HepG2 (cell line): ENCODE measurements at regions not wholly inside any gene's neighbourhood (a gene's known extent, or its start where the extent isn't known, plus 50 kb on each side); places are given as distances from the start of the nearest gene placed in this dataset.
A peak's percentile ranks its signal among the peaks of the same experiment; 100 is the strongest.

Source experiments
- ATAC-seq: fragments of 200-7000 bp; cut with Tn5 transposase; 3 replicates; pipeline ENCODE4 v1.9.1; 2020; ENCODE audit warnings: mild to moderate bottlenecking, moderate library complexity
- BruUV-seq: library from RNA; stranded (reverse); fragments of 400-500 nt; replicated peaks from 2 replicates; lab custom pipeline; 2021; lab: Mats Ljungman, UMichigan
- CTCF ChIA-PET: fragments of 300-600 bp; formaldehyde crosslinking; extraction: SDS; loops from one replicate; lab custom pipeline; 2021; ENCODE audit warnings: low total read pairs, inconsistent platforms, low intra/inter-chr PET ratio; lab: Yijun Ruan, JAX
- POLR2A ChIA-PET: fragments of 350-600 bp; sonication (Branson Sonifier 250); formaldehyde crosslinking; loops from one replicate; lab custom pipeline; 2020; ENCODE audit warnings: antibody characterized with exemption, inconsistent platforms; lab: Yijun Ruan, JAX
- DNase-seq: peaks from one replicate; pipeline ENCODE4 v3.0.0-alpha.2; 2015; ENCODE audit warnings: low spot score
- FAIRE-seq: peaks from 3 replicates; lab custom pipeline; 2011; peaks lifted over from hg19 to GRCh38; lab: Jason Lieb, UNC
- H2AFZ ChIP-seq: one replicate; pipeline ENCODE4 v1.6.1; 2011; ENCODE audit warnings: low read length, inconsistent platforms
- H3K27ac ChIP-seq: fragments of 300-600 bp; 3 replicates; pipeline ENCODE4 v1.8.0; 2011; ENCODE audit warnings: mixed run types, mild to moderate bottlenecking, mixed read lengths, low read length, inconsistent platforms; ENCODE audit not compliant: insufficient read depth; ENCODE audit errors: extremely low read length
- H3K27me3 ChIP-seq, 2 experiments: fragments of 200-600 bp in 1 of 2; 2 replicates in 1 of 2; 3 replicates in 1 of 2; pipeline versions ENCODE4 v1.6.0 to v1.8.0; 2011; ENCODE audit warnings: low read length in 2 of 2, mild to moderate bottlenecking in 2 of 2, moderate library complexity in 2 of 2, inconsistent platforms in 1 of 2; ENCODE audit not compliant: insufficient read depth in 2 of 2, control insufficient read depth in 1 of 2
- H3K36me3 ChIP-seq, 2 experiments: fragments of 200-600 bp in 1 of 2; replicated peaks in 1 of 2; 2 replicates in 1 of 2; 3 replicates in 1 of 2; pipeline versions ENCODE4 v1.5.1 to v1.8.0; 2011; ENCODE audit warnings: low read length in 2 of 2, inconsistent platforms in 1 of 2; ENCODE audit not compliant: insufficient read depth in 2 of 2, control insufficient read depth in 1 of 2
- H3K4me1 ChIP-seq: 2 replicates; pipeline ENCODE4 v1.5.1; 2012; ENCODE audit warnings: low read length, inconsistent platforms; ENCODE audit not compliant: insufficient read depth
- H3K4me2 ChIP-seq: 2 replicates; pipeline ENCODE4 v1.6.0; 2011; ENCODE audit warnings: low read depth, low read length, inconsistent platforms
- H3K4me3 ChIP-seq, 3 experiments: fragments of 200-600 bp in 1 of 3; sonication (generic), shearing (Covaris generic) in 1 of 3; replicated peaks in 1 of 3; 2 replicates each; pipeline ENCODE4 v1.5.1; 2011 to 2016; ENCODE audit warnings: low read length in 3 of 3, inconsistent platforms in 2 of 3, low read depth in 2 of 3, mild to moderate bottlenecking in 2 of 3, control low read depth in 1 of 3, mixed read lengths in 1 of 3; ENCODE audit not compliant: insufficient read depth in 1 of 3
- H3K79me2 ChIP-seq: one replicate; pipeline ENCODE4 v1.6.1; 2011; ENCODE audit warnings: low read length, inconsistent platforms; ENCODE audit not compliant: insufficient read depth
- H3K9ac ChIP-seq: 2 replicates; pipeline ENCODE4 v1.6.0; 2011; ENCODE audit warnings: mild to moderate bottlenecking, low read depth, low read length, inconsistent platforms; ENCODE audit not compliant: insufficient read depth
- H3K9me3 ChIP-seq: 2 replicates; pipeline ENCODE4 v1.5.1; 2012; ENCODE audit warnings: mild to moderate bottlenecking, low read length
- H4K20me1 ChIP-seq: 2 replicates; pipeline ENCODE4 v1.6.0; 2011; ENCODE audit warnings: inconsistent platforms, mild to moderate bottlenecking, low read length, moderate library complexity; ENCODE audit not compliant: insufficient read depth
- DNMT3B ChIP-seq: conservative IDR thresholded peaks from 2 replicates; pipeline ENCODE4 v1.6.1; 2016; ENCODE audit warnings: missing biosample characterization, control low read depth
- FOXA1 ChIP-seq, 2 experiments: fragments of 450-650 bp in 1 of 2; sonication (generic) in 1 of 2; formaldehyde crosslinking in 1 of 2; IDR thresholded peaks; 2 replicates each; pipeline versions ENCODE4 v1.4.0 to v1.6.1; 2016 to 2020; ENCODE audit warnings: missing genetic modification reagents in 1 of 2
- HDAC1 ChIP-seq: sonication (generic); formaldehyde crosslinking; IDR thresholded peaks from 2 replicates; pipeline ENCODE4 v1.5.1; 2020; ENCODE audit warnings: mild to moderate bottlenecking, missing genetic modification reagents
- HNRNPK ChIP-seq: fragments of 200-400 bp; formaldehyde crosslinking; IDR thresholded peaks from 2 replicates; pipeline ENCODE4 v1.6.1; 2018; ENCODE audit warnings: low read length, low read depth, moderate library complexity, mild to moderate bottlenecking; ENCODE audit not compliant: poor library complexity, severe bottlenecking
- MAFK ChIP-seq, 2 experiments: IDR thresholded peaks in 1 of 2; conservative IDR thresholded peaks in 1 of 2; 2 replicates each; pipeline ENCODE4 v1.6.1; 2011; ENCODE audit warnings: improper control_type of control experiment in 2 of 2, low read length in 2 of 2
- ZFP37 ChIP-seq: sonication (generic); formaldehyde crosslinking; IDR thresholded peaks from 2 replicates; pipeline ENCODE4 v1.4.0; 2020; ENCODE audit warnings: missing genetic modification reagents, borderline replicate concordance
- ZNF367 ChIP-seq: sonication (generic); formaldehyde crosslinking; IDR thresholded peaks from 2 replicates; pipeline ENCODE4 v1.4.0; 2020; ENCODE audit warnings: missing genetic modification reagents, borderline replicate concordance
- ZNF784 ChIP-seq: sonication (generic); formaldehyde crosslinking; IDR thresholded peaks from 2 replicates; pipeline ENCODE4 v1.5.1; 2020; ENCODE audit warnings: missing genetic modification reagents, mild to moderate bottlenecking, borderline replicate concordance
- WGBS: methylation state at CpG from one replicate; pipeline ENCODE4 v1.1.6; 2017; ENCODE audit warnings: low lambda C conversion rate; 5-methylcytosine and 5-hydroxymethylcytosine counted together
- in situ Hi-C: cut with HindIII; loops from 2 replicates; pipeline ENCODE4 v1.10.0; 2017; ENCODE audit warnings: low pct_unique_long_range_greater_than_20kb; ENCODE audit not compliant: extremely low pct_ligation_motif_present
- intact Hi-C: fragments of 100-400 bp; cut with micrococcal nuclease; formaldehyde crosslinking; loops from one replicate; pipeline ENCODE4 v1.10.0; 2022; ENCODE audit not compliant: unreplicated experiment
- TF ChIP-seq, protein P1 (sequence below): sonication (generic); formaldehyde crosslinking; IDR thresholded peaks from 2 replicates; pipeline ENCODE4 v1.4.0; 2020; ENCODE audit warnings: missing genetic modification reagents
- TF ChIP-seq, protein P2 (sequence below): IDR thresholded peaks from 2 replicates; pipeline ENCODE4 v1.6.1; 2016; ENCODE audit warnings: mild to moderate bottlenecking, missing biosample characterization, missing genetic modification reagents

DNA sequence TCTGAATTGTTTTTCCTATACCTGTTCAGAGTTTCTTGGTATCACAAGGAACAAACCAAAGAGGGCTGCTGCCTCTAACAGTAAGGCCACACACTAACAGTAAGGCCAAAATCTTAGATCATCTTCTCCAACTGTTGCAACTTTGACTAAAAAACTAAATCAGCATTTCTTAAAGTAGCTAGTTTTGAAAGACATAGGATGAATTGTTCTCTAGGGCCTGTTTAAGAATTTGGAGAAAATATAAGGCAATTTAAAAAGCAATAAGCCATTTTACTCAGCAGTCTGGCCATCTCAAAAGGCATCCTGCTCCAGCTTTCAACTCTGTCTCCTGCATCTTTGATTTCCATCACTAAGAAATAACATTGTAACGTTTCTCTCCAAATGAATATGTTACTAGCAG lies 105.0 kb upstream of the MON1B start:
- Histone ChIP-seq H2AFZ (no peak overlapping the region), H3K4me1 (no peaks in the 10 kb centered on the region), H3K4me2 (no peak overlapping the region), H3K9me3 (no peaks in the 10 kb centered on the region), H3K9ac (no peak overlapping the region), H3K27ac (no peak overlapping the region), H3K27me3 (no peaks in the 10 kb centered on the region), H3K4me3 (no peak overlapping the region), H4K20me1 (no peaks in the 10 kb centered on the region), H3K36me3 (no peaks in the 10 kb centered on the region), H3K79me2 (no peaks in the 10 kb centered on the region)
- intact Hi-C loops (no loop called here), in situ Hi-C loops (no loop called here)
- DNase-seq: no peak
- ChIA-PET POLR2A (no interaction called here), CTCF (no interaction called here)
- WGBS: 2% methylated on average over 1 of the region's 1 CpG
- TF ChIP-seq DNMT3B (CRISPR knock-in tag): no peak
- TF ChIP-seq MAFK (conservative IDR thresholded peaks at IDR 0.05 in 1 of 2, IDR thresholded peaks at IDR 0.05 in 1 of 2; ENCODE audit: low read length in 2 of 2): peak in 1 of 2 experiments; percentile 20; a peak in 2 of 4 replicates
- FAIRE-seq: no peak
- ATAC-seq: no peak
- no TSS peak for BruUV-seq

- Histone ChIP-seq H4K20me1 (no peaks in the 10 kb centered on the region), H3K36me3 (no peaks in the 10 kb centered on the region), H3K79me2 (no peaks in the 10 kb centered on the region), H3K27me3 (no peaks in the 10 kb centered on the region), H3K4me1 (no peaks in the 10 kb centered on the region), H3K27ac (no peak overlapping the region), H2AFZ (no peak overlapping the region), H3K9ac (no peak overlapping the region), H3K4me3 (no peak overlapping the region), H3K4me2 (no peak overlapping the region), H3K9me3 (no peaks in the 10 kb centered on the region)
- 0% methylated on average over 1 of the region's 1 CpG for WGBS
- no TSS peak for BruUV-seq
- ChIA-PET POLR2A (no interaction called here), CTCF (no interaction called here)
- FAIRE-seq (no peak), DNase-seq (no peak), ATAC-seq (no peak)
- in situ Hi-C loops (no loop called here), intact Hi-C loops (no loop called here)
- TF ChIP-seq HDAC1 (CRISPR knock-in tag) (no peak), FOXA1 (IDR thresholded peaks at IDR 0.05) (no peak), FOXA1 (CRISPR knock-in tag; IDR thresholded peaks at IDR 0.05) (no peak), HNRNPK (no peak), ZNF784 (no peak), ZFP37 (no peak), ZNF367 (no peak)
- TF ChIP-seq, protein P1, sequence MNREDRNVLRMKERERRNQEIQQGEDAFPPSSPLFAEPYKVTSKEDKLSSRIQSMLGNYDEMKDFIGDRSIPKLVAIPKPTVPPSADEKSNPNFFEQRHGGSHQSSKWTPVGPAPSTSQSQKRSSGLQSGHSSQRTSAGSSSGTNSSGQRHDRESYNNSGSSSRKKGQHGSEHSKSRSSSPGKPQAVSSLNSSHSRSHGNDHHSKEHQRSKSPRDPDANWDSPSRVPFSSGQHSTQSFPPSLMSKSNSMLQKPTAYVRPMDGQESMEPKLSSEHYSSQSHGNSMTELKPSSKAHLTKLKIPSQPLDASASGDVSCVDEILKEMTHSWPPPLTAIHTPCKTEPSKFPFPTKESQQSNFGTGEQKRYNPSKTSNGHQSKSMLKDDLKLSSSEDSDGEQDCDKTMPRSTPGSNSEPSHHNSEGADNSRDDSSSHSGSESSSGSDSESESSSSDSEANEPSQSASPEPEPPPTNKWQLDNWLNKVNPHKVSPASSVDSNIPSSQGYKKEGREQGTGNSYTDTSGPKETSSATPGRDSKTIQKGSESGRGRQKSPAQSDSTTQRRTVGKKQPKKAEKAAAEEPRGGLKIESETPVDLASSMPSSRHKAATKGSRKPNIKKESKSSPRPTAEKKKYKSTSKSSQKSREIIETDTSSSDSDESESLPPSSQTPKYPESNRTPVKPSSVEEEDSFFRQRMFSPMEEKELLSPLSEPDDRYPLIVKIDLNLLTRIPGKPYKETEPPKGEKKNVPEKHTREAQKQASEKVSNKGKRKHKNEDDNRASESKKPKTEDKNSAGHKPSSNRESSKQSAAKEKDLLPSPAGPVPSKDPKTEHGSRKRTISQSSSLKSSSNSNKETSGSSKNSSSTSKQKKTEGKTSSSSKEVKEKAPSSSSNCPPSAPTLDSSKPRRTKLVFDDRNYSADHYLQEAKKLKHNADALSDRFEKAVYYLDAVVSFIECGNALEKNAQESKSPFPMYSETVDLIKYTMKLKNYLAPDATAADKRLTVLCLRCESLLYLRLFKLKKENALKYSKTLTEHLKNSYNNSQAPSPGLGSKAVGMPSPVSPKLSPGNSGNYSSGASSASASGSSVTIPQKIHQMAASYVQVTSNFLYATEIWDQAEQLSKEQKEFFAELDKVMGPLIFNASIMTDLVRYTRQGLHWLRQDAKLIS (CRISPR knock-in tag): no peak
- TF ChIP-seq, protein P2, sequence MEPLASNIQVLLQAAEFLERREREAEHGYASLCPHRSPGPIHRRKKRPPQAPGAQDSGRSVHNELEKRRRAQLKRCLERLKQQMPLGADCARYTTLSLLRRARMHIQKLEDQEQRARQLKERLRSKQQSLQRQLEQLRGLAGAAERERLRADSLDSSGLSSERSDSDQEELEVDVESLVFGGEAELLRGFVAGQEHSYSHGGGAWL (CRISPR knock-in tag): no peak
Observed at GRCh38 chr16:77090062-77090461, 100.9 kb upstream of the MON1B start.
